Peyer's patch (tissue), 4 donors: ENCODE measurements at regions not wholly inside any gene's neighbourhood (a gene's known extent, or its start where the extent isn't known, plus 50 kb on each side); places are given as distances from the start of the nearest gene placed in this dataset.
A peak's percentile ranks its signal among the peaks of the same experiment; 100 is the strongest.

Experiments used
- DNase-seq, 3 donors: peaks; one replicate each; pipeline ENCODE4 v3.0.0-alpha.2; 2017 to 2019
- H3K27ac ChIP-seq, 4 donors: fragments of 200-600 bp; sonication (generic); one replicate each; pipeline ENCODE4 v1.5.1; 2016 to 2019
- H3K27me3 ChIP-seq, 2 donors: fragments of 200-600 bp; sonication (generic); one replicate each; pipeline ENCODE4 v1.5.1; 2019
- H3K36me3 ChIP-seq, 3 donors: fragments of 200-600 bp; sonication (generic); one replicate each; pipeline ENCODE4 v1.5.1; 2016 to 2019
- H3K4me1 ChIP-seq, 4 donors: fragments of 200-600 bp; sonication (generic); one replicate each; pipeline ENCODE4 v1.5.1; 2016 to 2019
- H3K4me3 ChIP-seq, 4 donors: fragments of 200-600 bp; sonication (generic); 1 replicate in 3 of 4; 2 replicates in 1 of 4; pipeline ENCODE4 v1.5.1; 2016 to 2019; ENCODE audit warnings: mild to moderate bottlenecking in 1 of 4
- H3K9me3 ChIP-seq, 4 donors: fragments of 200-600 bp; sonication (generic); one replicate each; pipeline ENCODE4 v1.5.1; 2016 to 2019; ENCODE audit warnings: mild to moderate bottlenecking in 1 of 4
- POLR2A ChIP-seq, 2 donors: fragments of 450-650 bp; IDR thresholded peaks; one replicate each; pipeline ENCODE4 v1.5.1; 2017; ENCODE audit warnings: antibody characterized with exemption in 2 of 2, mild to moderate bottlenecking in 2 of 2, moderate library complexity in 2 of 2
- TF ChIP-seq, protein P1 (sequence below), 6 experiments: fragments of 450-650 bp in 4 of 6; fragments of 200-600 bp in 2 of 6; sonication (generic) in 1 of 6; IDR thresholded peaks; one replicate each; pipeline ENCODE4 v1.5.1; 2017 to 2019; ENCODE audit warnings: antibody characterized with exemption in 6 of 6, mild to moderate bottlenecking in 3 of 6, moderate library complexity in 1 of 6

DNA sequence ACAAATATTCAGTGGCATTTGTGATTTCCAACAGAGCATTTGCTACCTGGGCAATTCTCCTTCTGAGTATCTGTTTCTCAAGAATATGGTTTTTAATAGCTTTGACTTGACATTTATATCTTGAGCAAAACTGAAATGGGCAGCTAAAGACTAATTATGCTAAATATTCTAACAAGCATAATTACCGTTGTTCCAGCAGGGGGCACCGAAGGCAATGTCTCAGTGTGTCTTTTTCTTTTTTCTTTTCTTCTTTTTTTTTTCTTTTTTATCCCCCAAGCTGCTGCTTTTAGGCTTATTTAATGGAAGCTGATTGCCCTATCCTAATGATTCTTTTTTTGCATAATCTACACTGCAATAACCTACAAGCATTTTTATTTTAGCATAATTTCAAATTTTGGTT is 138.9 kb upstream of the NABP1 start:
- DNase-seq = no peak
- Histone ChIP-seq H3K27me3 (no peaks in the 10 kb centered on the region), H3K9me3 (no peaks in the 10 kb centered on the region), H3K36me3 (no peaks in the 10 kb centered on the region), H3K4me1 (no peaks in the 10 kb centered on the region), H3K4me3 (no peak overlapping the region), H3K27ac (no peak overlapping the region)
- TF ChIP-seq, protein P1, sequence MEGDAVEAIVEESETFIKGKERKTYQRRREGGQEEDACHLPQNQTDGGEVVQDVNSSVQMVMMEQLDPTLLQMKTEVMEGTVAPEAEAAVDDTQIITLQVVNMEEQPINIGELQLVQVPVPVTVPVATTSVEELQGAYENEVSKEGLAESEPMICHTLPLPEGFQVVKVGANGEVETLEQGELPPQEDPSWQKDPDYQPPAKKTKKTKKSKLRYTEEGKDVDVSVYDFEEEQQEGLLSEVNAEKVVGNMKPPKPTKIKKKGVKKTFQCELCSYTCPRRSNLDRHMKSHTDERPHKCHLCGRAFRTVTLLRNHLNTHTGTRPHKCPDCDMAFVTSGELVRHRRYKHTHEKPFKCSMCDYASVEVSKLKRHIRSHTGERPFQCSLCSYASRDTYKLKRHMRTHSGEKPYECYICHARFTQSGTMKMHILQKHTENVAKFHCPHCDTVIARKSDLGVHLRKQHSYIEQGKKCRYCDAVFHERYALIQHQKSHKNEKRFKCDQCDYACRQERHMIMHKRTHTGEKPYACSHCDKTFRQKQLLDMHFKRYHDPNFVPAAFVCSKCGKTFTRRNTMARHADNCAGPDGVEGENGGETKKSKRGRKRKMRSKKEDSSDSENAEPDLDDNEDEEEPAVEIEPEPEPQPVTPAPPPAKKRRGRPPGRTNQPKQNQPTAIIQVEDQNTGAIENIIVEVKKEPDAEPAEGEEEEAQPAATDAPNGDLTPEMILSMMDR (IDR thresholded peaks at IDR 0.05) = peak in 4 of 6 experiments; percentile 36 to 45 (median 38)
- TF ChIP-seq POLR2A (IDR thresholded peaks at IDR 0.05) = no peak

- H3K27ac ChIP-seq = no peak overlapping the region
- H3K4me1 ChIP-seq = no peaks in the 10 kb centered on the region
- H3K4me3 ChIP-seq = no peak overlapping the region
- DNase-seq = no peak
- no peaks in the 10 kb centered on the region for H3K36me3 ChIP-seq
- H3K27me3 ChIP-seq = no peaks in the 10 kb centered on the region
- no peaks in the 10 kb centered on the region for H3K9me3 ChIP-seq
- TF ChIP-seq, protein P1 (IDR thresholded peaks at IDR 0.05) = no peak
- TF ChIP-seq POLR2A (IDR thresholded peaks at IDR 0.05) = no peak
Observed at GRCh38 chr2:191540681-191541080, 137.3 kb upstream of the NABP1 start.

- Histone ChIP-seq H3K9me3 (no peaks in the 10 kb centered on the region), H3K27ac (no peak overlapping the region), H3K4me1 (no peaks in the 10 kb centered on the region), H3K36me3 (no peaks in the 10 kb centered on the region), H3K27me3 (no peaks in the 10 kb centered on the region), H3K4me3 (no peak overlapping the region)
- DNase-seq = no peak
- TF ChIP-seq, protein P1 (IDR thresholded peaks at IDR 0.05) = no peak
Observed at GRCh38 chr2:191543708-191544107, 134.2 kb upstream of the NABP1 start.

DNA sequence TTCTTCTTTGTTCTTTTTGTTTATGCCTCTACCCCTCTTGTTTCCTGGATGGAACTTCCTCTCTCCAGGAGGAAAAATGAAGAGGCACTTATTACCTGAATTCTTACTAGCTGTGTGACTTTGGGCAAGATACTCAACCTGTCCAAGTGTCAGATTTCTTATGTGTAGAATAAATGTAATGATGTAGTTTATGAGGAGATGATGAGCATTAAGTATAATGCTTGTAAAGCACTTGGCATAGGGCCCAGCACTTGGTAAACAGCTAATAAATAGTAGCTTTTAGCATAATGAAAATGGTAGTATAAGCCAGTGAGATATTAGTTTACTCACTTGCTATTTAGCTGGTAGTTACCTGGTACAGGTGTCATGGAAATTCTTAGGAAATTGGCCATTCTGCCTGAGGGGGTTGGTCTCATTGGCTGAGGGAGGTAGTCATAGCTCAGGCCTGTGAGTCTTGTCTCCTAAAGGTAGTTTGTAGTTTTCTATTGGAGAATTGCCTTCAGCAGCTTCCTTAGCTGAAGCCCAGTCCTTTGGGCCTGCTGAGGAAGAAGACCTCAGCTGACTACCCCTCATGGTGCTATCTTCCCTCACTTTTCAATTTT is 133.4 kb upstream of the NABP1 start:
- H3K4me1 ChIP-seq = no peaks in the 10 kb centered on the region
- no peak overlapping the region for H3K27ac ChIP-seq
- H3K36me3 ChIP-seq = no peaks in the 10 kb centered on the region
- H3K4me3 ChIP-seq = no peak overlapping the region
- no peak for DNase-seq
- TF ChIP-seq, protein P1 (IDR thresholded peaks at IDR 0.05) = no peak
- no peak for TF ChIP-seq POLR2A (IDR thresholded peaks at IDR 0.05)
- no peaks in the 10 kb centered on the region for H3K9me3 ChIP-seq
- H3K27me3 ChIP-seq = no peaks in the 10 kb centered on the region

GRCh38 chr2:191545361-191545760 is 132.6 kb upstream of the NABP1 start:
- Histone ChIP-seq H3K36me3 (no peaks in the 10 kb centered on the region), H3K9me3 (no peaks in the 10 kb centered on the region), H3K27me3 (no peaks in the 10 kb centered on the region), H3K4me1 (no peaks in the 10 kb centered on the region), H3K27ac (no peak overlapping the region), H3K4me3 (no peak overlapping the region)
- TF ChIP-seq POLR2A (IDR thresholded peaks at IDR 0.05) = no peak
- TF ChIP-seq, protein P1 (IDR thresholded peaks at IDR 0.05) = no peak
- no peak for DNase-seq

DNA sequence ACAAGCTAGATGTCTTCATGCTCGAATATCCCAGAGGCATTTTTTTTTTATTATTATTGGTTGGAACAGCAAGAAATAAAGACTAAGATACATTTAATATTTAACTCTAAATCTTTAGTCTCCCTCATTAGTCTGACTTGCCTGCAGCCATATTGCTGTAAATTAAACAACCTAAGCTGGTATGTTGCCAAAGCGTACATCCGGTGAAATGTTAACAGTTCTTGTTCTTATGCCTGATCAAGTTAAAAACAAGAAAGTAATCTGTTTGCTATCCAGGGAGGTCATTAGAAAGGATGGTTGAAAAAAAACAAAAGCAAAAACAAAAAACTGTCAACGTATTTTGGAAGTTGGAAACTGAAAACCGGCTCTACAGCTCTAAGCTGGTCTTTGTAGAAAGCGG is 125.9 kb upstream of the NABP1 start:
- Histone ChIP-seq H3K27ac (no peak overlapping the region), H3K9me3 (no peaks in the 10 kb centered on the region), H3K4me3 (no peak overlapping the region), H3K36me3 (no peaks in the 10 kb centered on the region), H3K4me1 (no peaks in the 10 kb centered on the region), H3K27me3 (no peaks in the 10 kb centered on the region)
- TF ChIP-seq, protein P1 (IDR thresholded peaks at IDR 0.05) = no peak
- TF ChIP-seq POLR2A (IDR thresholded peaks at IDR 0.05) = no peak
- no peak for DNase-seq
